HEK293 (cell line): ENCODE measurements at regions not wholly inside any gene's neighbourhood (a gene's known extent, or its start where the extent isn't known, plus 50 kb on each side); places are given as distances from the start of the nearest gene placed in this dataset.

ENCODE experiments used
- CTCF ChIP-seq: fragments of 450-650 bp; formaldehyde crosslinking; IDR thresholded peaks from 2 replicates; pipeline ENCODE4 v1.5.1; 2016; ENCODE audit warnings: missing biosample characterization, missing genetic modification characterization
- SETDB1 ChIP-seq: IDR thresholded peaks from one replicate; pipeline ENCODE4 v1.6.1; 2017; ENCODE audit warnings: mild to moderate bottlenecking, low read length, moderate library complexity, mixed read lengths; ENCODE audit not compliant: insufficient read length
- YY1 ChIP-seq: fragments of 450-650 bp; formaldehyde crosslinking; IDR thresholded peaks from 2 replicates; pipeline ENCODE4 v1.5.1; 2018; ENCODE audit warnings: missing biosample characterization, missing genetic modification characterization
- ZBTB7A ChIP-seq: fragments of 450-650 bp; formaldehyde crosslinking; IDR thresholded peaks from 2 replicates; pipeline ENCODE4 v1.5.1; 2016; ENCODE audit warnings: low read depth, missing biosample characterization, missing genetic modification characterization
- ZBTB8A ChIP-seq: fragments of 450-650 bp; formaldehyde crosslinking; IDR thresholded peaks from 2 replicates; pipeline ENCODE4 v1.5.1; 2016; ENCODE audit warnings: missing biosample characterization, missing genetic modification characterization
- ZNF311 ChIP-seq: fragments of 450-650 bp; formaldehyde crosslinking; IDR thresholded peaks from 2 replicates; pipeline ENCODE4 v1.5.1; 2017; ENCODE audit warnings: missing biosample characterization, missing genetic modification characterization, borderline replicate concordance
- ZNF544 ChIP-seq: fragments of 450-650 bp; formaldehyde crosslinking; IDR thresholded peaks from 2 replicates; pipeline ENCODE4 v1.5.0; 2017; ENCODE audit warnings: missing biosample characterization, missing genetic modification characterization
- ZNF548 ChIP-seq: fragments of 450-650 bp; formaldehyde crosslinking; IDR thresholded peaks from 2 replicates; pipeline ENCODE4 v1.5.1; 2016; ENCODE audit warnings: missing biosample characterization, missing genetic modification characterization
- ZNF629 ChIP-seq: fragments of 450-650 bp; formaldehyde crosslinking; IDR thresholded peaks from 2 replicates; pipeline ENCODE4 v1.5.1; 2017; ENCODE audit warnings: missing biosample characterization, missing genetic modification characterization
- ZNF707 ChIP-seq: fragments of 450-650 bp; formaldehyde crosslinking; IDR thresholded peaks from 2 replicates; pipeline ENCODE4 v1.5.1; 2016; ENCODE audit warnings: missing biosample characterization, missing genetic modification characterization
- ZSCAN30 ChIP-seq: fragments of 450-650 bp; IDR thresholded peaks from 2 replicates; pipeline ENCODE4 v1.5.1; 2018; ENCODE audit warnings: missing biosample characterization, mild to moderate bottlenecking, missing genetic modification characterization, moderate library complexity
- TF ChIP-seq, protein P1 (sequence below): fragments of 450-650 bp; formaldehyde crosslinking; IDR thresholded peaks from 2 replicates; pipeline ENCODE4 v1.5.1; 2016; ENCODE audit warnings: missing biosample characterization, missing genetic modification characterization
- TF ChIP-seq, protein P2 (sequence below): fragments of 450-650 bp; formaldehyde crosslinking; IDR thresholded peaks from 2 replicates; pipeline ENCODE4 v1.5.1; 2016; ENCODE audit warnings: missing biosample characterization, missing genetic modification characterization, low read depth
- TF ChIP-seq, protein P3 (sequence below): fragments of 450-650 bp; formaldehyde crosslinking; IDR thresholded peaks from 2 replicates; pipeline ENCODE4 v1.5.1; 2016; ENCODE audit warnings: missing biosample characterization, missing genetic modification characterization

GRCh38 chr13:63696055-63696454, 2280.4 kb upstream of the PCDH20 start:
- TF ChIP-seq ZNF707 (tag by site-specific recombination) (no peak), CTCF (tag by site-specific recombination) (no peak), ZBTB8A (no peak), ZNF544 (tag by site-specific recombination) (no peak), ZNF548 (tag by site-specific recombination) (no peak), ZSCAN30 (no peak), SETDB1 (no peak), ZNF311 (tag by site-specific recombination) (no peak), ZBTB7A (tag by site-specific recombination) (no peak), YY1 (tag by site-specific recombination) (no peak), ZNF629 (tag by site-specific recombination) (no peak)
- TF ChIP-seq, protein P1, sequence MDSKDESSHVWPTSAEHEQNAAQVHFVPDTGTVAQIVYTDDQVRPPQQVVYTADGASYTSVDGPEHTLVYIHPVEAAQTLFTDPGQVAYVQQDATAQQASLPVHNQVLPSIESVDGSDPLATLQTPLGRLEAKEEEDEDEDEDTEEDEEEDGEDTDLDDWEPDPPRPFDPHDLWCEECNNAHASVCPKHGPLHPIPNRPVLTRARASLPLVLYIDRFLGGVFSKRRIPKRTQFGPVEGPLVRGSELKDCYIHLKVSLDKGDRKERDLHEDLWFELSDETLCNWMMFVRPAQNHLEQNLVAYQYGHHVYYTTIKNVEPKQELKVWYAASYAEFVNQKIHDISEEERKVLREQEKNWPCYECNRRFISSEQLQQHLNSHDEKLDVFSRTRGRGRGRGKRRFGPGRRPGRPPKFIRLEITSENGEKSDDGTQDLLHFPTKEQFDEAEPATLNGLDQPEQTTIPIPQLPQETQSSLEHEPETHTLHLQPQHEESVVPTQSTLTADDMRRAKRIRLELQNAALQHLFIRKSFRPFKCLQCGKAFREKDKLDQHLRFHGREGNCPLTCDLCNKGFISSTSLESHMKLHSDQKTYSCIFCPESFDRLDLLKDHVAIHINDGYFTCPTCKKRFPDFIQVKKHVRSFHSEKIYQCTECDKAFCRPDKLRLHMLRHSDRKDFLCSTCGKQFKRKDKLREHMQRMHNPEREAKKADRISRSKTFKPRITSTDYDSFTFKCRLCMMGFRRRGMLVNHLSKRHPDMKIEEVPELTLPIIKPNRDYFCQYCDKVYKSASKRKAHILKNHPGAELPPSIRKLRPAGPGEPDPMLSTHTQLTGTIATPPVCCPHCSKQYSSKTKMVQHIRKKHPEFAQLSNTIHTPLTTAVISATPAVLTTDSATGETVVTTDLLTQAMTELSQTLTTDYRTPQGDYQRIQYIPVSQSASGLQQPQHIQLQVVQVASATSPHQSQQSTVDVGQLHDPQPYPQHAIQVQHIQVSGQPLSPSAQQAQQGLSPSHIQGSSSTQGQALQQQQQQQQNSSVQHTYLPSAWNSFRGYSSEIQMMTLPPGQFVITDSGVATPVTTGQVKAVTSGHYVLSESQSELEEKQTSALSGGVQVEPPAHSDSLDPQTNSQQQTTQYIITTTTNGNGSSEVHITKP (tag by site-specific recombination), result no peak
- TF ChIP-seq, protein P2, sequence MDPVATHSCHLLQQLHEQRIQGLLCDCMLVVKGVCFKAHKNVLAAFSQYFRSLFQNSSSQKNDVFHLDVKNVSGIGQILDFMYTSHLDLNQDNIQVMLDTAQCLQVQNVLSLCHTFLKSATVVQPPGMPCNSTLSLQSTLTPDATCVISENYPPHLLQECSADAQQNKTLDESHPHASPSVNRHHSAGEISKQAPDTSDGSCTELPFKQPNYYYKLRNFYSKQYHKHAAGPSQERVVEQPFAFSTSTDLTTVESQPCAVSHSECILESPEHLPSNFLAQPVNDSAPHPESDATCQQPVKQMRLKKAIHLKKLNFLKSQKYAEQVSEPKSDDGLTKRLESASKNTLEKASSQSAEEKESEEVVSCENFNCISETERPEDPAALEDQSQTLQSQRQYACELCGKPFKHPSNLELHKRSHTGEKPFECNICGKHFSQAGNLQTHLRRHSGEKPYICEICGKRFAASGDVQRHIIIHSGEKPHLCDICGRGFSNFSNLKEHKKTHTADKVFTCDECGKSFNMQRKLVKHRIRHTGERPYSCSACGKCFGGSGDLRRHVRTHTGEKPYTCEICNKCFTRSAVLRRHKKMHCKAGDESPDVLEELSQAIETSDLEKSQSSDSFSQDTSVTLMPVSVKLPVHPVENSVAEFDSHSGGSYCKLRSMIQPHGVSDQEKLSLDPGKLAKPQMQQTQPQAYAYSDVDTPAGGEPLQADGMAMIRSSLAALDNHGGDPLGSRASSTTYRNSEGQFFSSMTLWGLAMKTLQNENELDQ, result no peak
- TF ChIP-seq, protein P3, sequence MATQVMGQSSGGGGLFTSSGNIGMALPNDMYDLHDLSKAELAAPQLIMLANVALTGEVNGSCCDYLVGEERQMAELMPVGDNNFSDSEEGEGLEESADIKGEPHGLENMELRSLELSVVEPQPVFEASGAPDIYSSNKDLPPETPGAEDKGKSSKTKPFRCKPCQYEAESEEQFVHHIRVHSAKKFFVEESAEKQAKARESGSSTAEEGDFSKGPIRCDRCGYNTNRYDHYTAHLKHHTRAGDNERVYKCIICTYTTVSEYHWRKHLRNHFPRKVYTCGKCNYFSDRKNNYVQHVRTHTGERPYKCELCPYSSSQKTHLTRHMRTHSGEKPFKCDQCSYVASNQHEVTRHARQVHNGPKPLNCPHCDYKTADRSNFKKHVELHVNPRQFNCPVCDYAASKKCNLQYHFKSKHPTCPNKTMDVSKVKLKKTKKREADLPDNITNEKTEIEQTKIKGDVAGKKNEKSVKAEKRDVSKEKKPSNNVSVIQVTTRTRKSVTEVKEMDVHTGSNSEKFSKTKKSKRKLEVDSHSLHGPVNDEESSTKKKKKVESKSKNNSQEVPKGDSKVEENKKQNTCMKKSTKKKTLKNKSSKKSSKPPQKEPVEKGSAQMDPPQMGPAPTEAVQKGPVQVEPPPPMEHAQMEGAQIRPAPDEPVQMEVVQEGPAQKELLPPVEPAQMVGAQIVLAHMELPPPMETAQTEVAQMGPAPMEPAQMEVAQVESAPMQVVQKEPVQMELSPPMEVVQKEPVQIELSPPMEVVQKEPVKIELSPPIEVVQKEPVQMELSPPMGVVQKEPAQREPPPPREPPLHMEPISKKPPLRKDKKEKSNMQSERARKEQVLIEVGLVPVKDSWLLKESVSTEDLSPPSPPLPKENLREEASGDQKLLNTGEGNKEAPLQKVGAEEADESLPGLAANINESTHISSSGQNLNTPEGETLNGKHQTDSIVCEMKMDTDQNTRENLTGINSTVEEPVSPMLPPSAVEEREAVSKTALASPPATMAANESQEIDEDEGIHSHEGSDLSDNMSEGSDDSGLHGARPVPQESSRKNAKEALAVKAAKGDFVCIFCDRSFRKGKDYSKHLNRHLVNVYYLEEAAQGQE (tag by site-specific recombination), result no peak
